Suprapubic skin (tissue), 4 donors: ENCODE measurements at regions not wholly inside any gene's neighbourhood (a gene's known extent, or its start where the extent isn't known, plus 50 kb on each side); places are given as distances from the start of the nearest gene placed in this dataset.
"Not testable (repeated sequence)": the region's sequence is repeated elsewhere in the genome, so short reads cannot be mapped to it uniquely, and the experiment has no call there.

Experiments
- DNase-seq, 2 donors: peaks; one replicate each; pipeline ENCODE4 v3.0.0-alpha.2; 2019; ENCODE audit warnings: low spot score in 2 of 2
- H3K27ac ChIP-seq: fragments of 200-600 bp; sonication (generic); one replicate; pipeline ENCODE4 v1.5.1; 2019
- H3K27me3 ChIP-seq: fragments of 200-600 bp; sonication (generic); one replicate; pipeline ENCODE4 v1.5.1; 2019
- H3K36me3 ChIP-seq: fragments of 200-600 bp; sonication (generic); one replicate; pipeline ENCODE4 v1.5.1; 2019
- H3K4me1 ChIP-seq: fragments of 200-600 bp; sonication (generic); one replicate; pipeline ENCODE4 v1.5.1; 2019
- H3K4me3 ChIP-seq: fragments of 200-600 bp; sonication (generic); one replicate; pipeline ENCODE4 v1.5.1; 2019; ENCODE audit warnings: mild to moderate bottlenecking
- H3K9me3 ChIP-seq: fragments of 200-600 bp; sonication (generic); one replicate; pipeline ENCODE4 v1.5.1; 2019
- CTCF ChIP-seq, 2 donors: fragments of 200-600 bp in 1 of 2; fragments of 450-650 bp in 1 of 2; sonication (generic) in 1 of 2; IDR thresholded peaks; one replicate each; pipeline ENCODE4 v1.5.1; 2016 to 2019; ENCODE audit warnings: antibody characterized with exemption in 2 of 2, mild to moderate bottlenecking in 1 of 2, moderate library complexity in 1 of 2
- EP300 ChIP-seq: sonication (generic); formaldehyde crosslinking; IDR thresholded peaks from one replicate; pipeline ENCODE4 v1.6.1; 2017; ENCODE audit warnings: antibody characterized with exemption
- POLR2A ChIP-seq, 2 donors: fragments of 450-650 bp; IDR thresholded peaks; one replicate each; pipeline ENCODE4 v1.6.1; 2017; ENCODE audit warnings: antibody characterized with exemption in 2 of 2, mild to moderate bottlenecking in 2 of 2, moderate library complexity in 2 of 2
- POLR2AphosphoS5 ChIP-seq, 3 donors: sonication (generic); formaldehyde crosslinking; IDR thresholded peaks; one replicate each; pipeline ENCODE4 v1.6.1; 2017; ENCODE audit warnings: antibody characterized with exemption in 3 of 3
- WGBS: methylation state at CpG from one replicate; pipeline ENCODE4 v1.1.5; 2018; 5-methylcytosine and 5-hydroxymethylcytosine counted together

GRCh38 chr1:38727684-38728584 lies 131.6 kb downstream of the RRAGC start:
- Histone ChIP-seq H3K27me3 (peaks cover 8% of the 10 kb centered on the region), H3K4me3 (no peak overlapping the region), H3K36me3 (no peaks in the 10 kb centered on the region), H3K4me1 (peaks cover 22% of the 10 kb centered on the region), H3K9me3 (no peaks in the 10 kb centered on the region), H3K27ac (no peak overlapping the region)
- no peak for DNase-seq
- WGBS, result 13% methylated on average over 19 of the region's 20 CpGs
- no peak for TF ChIP-seq POLR2A (IDR thresholded peaks at IDR 0.05)

GRCh38 chr1:38725321-38725961 lies 134.1 kb downstream of the RRAGC start:
- H3K27me3 ChIP-seq, result peaks cover 16% of the 10 kb centered on the region
- not testable (repeated sequence) for DNase-seq, H3K36me3 ChIP-seq, H3K27ac ChIP-seq, H3K9me3 ChIP-seq, H3K4me3 ChIP-seq
- H3K4me1 ChIP-seq, result peaks cover 22% of the 10 kb centered on the region
- WGBS, result 67% methylated on average over 8 of the region's 8 CpGs

- Histone ChIP-seq H3K27ac (no peak overlapping the region), H3K36me3 (no peaks in the 10 kb centered on the region), H3K9me3 (no peaks in the 10 kb centered on the region), H3K4me3 (no peak overlapping the region), H3K4me1 (peaks cover 22% of the 10 kb centered on the region), H3K27me3 (peaks cover 18% of the 10 kb centered on the region)
- WGBS, result 34% methylated on average over 7 of the region's 7 CpGs
- no peak for TF ChIP-seq POLR2A (IDR thresholded peaks at IDR 0.05)
- no peak for TF ChIP-seq POLR2AphosphoS5 (IDR thresholded peaks at IDR 0.05)
- no peak for TF ChIP-seq EP300
- TF ChIP-seq CTCF (IDR thresholded peaks at IDR 0.05), result no peak
- no peak for DNase-seq
Measured at GRCh38 chr1:38724160-38725131, 135.1 kb downstream of the RRAGC start.

GRCh38 chr1:38721816-38722215 lies 137.8 kb downstream of the RRAGC start:
- TF ChIP-seq POLR2AphosphoS5 (IDR thresholded peaks at IDR 0.05) (no peak), POLR2A (IDR thresholded peaks at IDR 0.05) (no peak), EP300 (no peak), CTCF (IDR thresholded peaks at IDR 0.05) (no peak)
- Histone ChIP-seq H3K9me3 (no peaks in the 10 kb centered on the region), H3K4me1 (peaks cover 4% of the 10 kb centered on the region), H3K27ac (no peak overlapping the region), H3K36me3 (no peaks in the 10 kb centered on the region), H3K27me3 (peaks cover 14% of the 10 kb centered on the region), H3K4me3 (no peak overlapping the region)
- DNase-seq, result no peak
- 91% methylated on average over 4 of the region's 4 CpGs for WGBS

GRCh38 chr1:38719880-38720279 lies 139.7 kb downstream of the RRAGC start:
- no peaks in the 10 kb centered on the region for H3K36me3 ChIP-seq
- H3K9me3 ChIP-seq, result no peaks in the 10 kb centered on the region
- no peak for DNase-seq
- no peak for TF ChIP-seq POLR2A (IDR thresholded peaks at IDR 0.05)
- no peak for TF ChIP-seq EP300
- no peak for TF ChIP-seq CTCF (IDR thresholded peaks at IDR 0.05)
- TF ChIP-seq POLR2AphosphoS5 (IDR thresholded peaks at IDR 0.05), result no peak
- no peak overlapping the region for H3K4me3 ChIP-seq
- H3K27ac ChIP-seq, result no peak overlapping the region
- H3K27me3 ChIP-seq, result peaks cover 10% of the 10 kb centered on the region
- WGBS, result 79% methylated on average over 7 of the region's 7 CpGs
- H3K4me1 ChIP-seq, result peaks cover 3% of the 10 kb centered on the region
